Right hindlimb (tissue), 1 donor: ENCODE measurements at regions not wholly inside any gene's neighbourhood (a gene's known extent, or its start where the extent isn't known, plus 50 kb on each side); places are given as distances from the start of the nearest gene placed in this dataset.
"Not testable (repeated sequence)": the region's sequence is repeated elsewhere in the genome, so short reads cannot be mapped to it uniquely, and the experiment has no call there.

ENCODE experiments used
- DNase-seq: peaks from one replicate; pipeline ENCODE4 v3.0.0-alpha.2; 2018

- DNase-seq = no peak
Observed at GRCh38 chr16:77488652-77489051, 53.8 kb upstream of the ADAMTS18 start.

DNA sequence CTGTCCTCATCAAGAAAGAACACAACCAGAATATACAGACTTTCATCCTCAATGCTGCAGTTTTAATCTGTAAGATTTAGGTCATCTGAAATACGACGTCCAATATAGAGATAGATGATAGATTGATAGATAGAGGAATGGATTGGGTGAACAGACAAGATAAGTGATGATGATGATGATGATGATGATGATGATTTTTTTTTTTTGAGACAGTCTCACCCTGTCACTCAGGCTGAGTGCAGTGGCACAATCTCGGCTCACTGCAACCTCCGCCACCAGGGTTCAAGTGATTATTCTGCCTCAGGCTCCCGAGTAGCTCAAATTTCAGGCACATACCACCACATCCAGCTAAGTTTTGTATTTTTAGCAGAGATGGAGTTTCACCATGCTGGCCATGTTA lies 56.3 kb upstream of the ADAMTS18 start:
- DNase-seq = no peak

DNA sequence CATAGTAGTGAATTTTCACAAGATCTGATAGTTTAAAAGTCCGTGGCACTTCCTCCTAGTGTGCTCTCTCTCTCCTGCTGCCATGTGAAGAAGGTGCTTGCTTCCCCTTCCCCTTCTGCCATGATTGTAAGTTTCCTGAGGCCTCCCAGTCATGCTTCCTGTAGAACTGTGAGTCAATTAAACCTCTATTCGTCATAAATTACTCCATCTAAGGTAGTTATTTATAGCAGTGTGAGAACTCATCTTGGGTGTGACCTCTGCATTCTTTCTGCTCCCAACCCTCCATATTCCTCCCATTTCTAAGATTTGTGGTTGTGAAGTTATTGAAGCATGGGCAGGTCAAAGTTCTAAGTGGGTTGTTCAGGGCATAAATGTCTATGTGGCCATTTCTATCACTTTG lies 62.1 kb upstream of the ADAMTS18 start:
- no peak for DNase-seq

DNA sequence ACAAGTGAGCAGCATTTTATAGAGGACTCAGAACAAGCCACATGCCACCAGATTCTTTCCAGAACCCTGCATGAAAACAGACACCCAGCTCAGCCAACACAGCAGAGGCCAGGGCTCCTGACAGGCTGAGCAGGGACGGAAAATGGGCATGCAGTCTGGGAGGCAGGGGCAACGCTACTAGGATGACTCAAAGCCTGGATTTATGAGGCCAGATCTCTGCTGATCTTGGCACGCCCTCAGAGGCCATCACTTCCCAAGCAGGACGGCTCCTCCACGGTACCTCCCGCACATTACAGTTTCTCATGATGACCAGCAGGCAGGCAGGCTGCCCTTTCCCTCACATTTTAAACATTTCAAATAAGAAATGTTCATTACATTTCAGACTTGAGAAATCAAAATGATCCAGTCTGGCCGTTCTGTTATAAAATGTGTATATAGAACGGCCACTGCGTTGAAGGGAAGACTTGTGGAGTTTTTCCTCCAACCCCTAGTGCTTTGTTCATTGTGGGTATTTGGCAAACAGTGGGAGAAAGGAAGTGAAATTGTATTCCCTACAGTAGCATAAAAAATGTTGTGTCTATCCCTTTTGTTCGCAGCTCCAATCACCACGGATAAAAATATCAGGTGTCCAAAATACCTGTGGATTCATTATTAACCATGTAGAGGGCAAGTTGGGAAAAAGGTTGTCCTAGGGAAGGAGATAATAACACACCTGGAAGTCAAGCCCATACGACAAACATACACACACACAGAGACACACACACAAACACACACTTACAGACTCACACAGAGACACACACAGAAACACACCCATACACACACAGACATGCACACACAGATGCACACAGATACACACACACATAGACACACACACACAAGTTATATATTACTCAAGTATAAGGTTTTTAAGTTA lies 64.8 kb upstream of the ADAMTS18 start:
- DNase-seq = peak; percentile 45

DNA sequence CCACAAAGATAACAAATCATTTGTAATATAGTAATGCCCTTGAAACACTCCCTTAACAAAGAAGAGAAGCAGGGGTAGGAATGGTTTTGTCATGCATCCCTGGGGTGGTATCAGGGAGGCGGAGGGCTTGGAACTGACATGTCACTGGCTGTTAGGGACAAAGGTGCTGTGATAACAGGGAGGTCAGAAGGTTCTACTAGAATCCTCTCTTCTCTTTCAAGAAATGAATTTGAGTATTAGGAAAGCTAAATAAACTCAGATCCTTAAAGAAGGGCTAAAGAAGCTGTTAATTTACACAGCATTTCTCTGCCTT lies 65.4 kb upstream of the ADAMTS18 start:
- DNase-seq = no peak

DNA sequence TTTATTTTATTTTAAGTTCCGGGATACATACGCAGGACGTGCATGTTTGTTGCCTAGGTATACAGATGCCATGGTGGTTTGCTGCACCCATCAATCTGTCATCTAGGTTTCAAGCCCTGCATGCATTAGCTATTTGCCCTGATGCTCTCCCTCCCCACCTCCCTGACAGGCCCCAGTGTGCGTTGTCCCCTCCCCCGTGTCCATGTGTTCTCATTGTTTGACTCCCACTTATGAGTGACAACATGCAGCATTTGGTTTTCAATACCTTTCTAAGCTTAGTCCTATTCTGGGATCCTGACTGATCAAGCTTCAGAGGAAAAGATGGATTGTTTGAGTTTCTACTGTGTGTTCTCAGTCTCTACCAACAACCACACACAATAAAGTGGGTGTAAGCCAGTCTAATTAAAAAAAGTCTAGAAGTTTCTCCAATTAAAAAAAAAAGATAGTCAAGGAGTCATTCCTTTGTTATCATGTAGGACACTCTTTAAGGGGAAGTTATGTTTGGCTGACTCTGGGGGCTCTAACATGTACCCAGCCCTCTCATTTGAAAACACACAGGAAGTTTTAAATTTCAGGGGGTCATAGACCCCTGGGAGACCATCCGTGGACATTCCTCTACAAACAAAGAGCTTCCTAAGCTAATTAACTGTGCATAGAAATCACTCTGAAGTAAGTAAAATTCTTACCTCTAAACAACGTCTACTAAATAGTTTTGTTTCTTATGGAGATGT lies 66.3 kb upstream of the ADAMTS18 start:
- no peak for DNase-seq

GRCh38 chr16:77502448-77502847 lies 67.6 kb upstream of the ADAMTS18 start:
- no peak for DNase-seq

DNA sequence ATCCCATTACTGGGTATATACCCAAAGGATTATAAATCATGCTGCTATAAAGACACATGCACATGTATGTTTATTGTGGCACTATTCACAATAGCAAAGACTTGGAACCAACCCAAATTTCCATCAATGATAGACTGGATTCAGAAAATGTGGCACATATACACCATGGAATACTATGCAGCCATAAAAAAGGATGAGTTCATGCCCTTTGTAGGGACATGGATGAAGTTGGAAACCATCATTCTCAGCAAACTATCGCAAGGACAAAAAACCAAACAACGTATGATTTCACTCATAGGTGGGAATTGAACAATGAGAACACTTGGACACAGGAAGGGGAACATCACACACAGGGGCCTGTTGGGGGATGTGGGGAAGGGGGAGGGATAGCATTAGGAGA lies 71.7 kb upstream of the ADAMTS18 start:
- DNase-seq = not testable (repeated sequence)

- DNase-seq = no peak
Observed at GRCh38 chr16:77509051-77509450, 74.2 kb upstream of the ADAMTS18 start.

DNA sequence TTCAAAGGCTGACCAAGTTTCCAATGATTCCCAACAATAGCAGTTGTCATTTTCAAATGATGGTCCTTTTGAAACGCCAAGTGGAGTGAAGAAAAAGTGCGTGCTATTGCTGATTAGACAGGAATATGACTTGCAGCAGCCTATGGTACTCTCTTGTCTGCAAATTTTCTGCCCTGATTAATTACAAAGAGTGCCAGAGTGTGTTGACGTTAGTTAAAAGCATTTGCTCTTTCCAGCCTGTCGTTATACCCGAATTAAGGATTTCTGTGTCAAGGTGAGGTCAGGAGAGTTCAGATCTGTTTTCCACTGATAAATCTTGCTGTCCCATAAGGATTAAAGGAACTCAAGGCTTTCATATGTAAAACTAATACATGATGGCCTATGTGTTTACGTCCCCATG lies 75.0 kb upstream of the ADAMTS18 start:
- DNase-seq = no peak

DNA sequence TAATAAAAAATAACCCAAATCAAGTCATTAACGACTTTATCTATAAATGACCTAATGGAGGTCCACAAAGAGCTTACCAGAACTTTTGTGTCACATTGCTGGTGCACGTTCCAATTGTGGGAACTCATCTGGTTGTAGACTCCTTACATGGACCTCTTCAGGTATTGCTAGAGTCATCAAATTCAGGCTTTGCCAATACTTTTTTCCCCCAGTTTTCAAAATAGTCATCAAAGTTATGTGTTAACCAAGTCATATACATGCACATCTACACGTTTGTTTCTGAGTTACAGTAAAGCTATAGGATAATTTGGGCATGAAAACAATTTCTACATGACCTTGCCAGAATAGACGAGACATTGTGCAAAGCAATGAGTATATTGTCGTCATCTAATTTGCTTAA lies 76.2 kb upstream of the ADAMTS18 start:
- DNase-seq = no peak

GRCh38 chr16:77514500-77515220 lies 79.8 kb upstream of the ADAMTS18 start:
- DNase-seq = no peak

- DNase-seq = not testable (repeated sequence)
Observed at GRCh38 chr16:77525226-77525625, 90.4 kb upstream of the ADAMTS18 start.

DNA sequence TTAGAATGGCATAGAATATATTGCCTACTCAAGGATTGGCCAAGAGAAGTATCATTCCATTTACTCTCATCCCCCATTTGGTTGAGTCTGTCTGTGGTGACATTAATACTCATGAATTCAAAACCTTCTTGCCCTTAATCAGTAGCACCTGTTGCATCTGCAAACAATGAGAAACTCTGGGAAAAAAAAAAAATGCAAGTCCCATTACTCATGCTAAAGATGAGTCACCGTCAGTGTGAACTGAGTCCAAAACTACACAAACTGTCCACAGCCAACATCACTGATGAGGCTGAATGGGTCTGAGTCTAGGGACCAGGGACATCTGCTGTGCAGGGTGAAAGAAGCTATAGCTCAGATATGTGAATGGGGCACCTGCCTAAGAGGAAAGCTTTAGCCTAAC lies 96.9 kb upstream of the ADAMTS18 start:
- DNase-seq = no peak

DNA sequence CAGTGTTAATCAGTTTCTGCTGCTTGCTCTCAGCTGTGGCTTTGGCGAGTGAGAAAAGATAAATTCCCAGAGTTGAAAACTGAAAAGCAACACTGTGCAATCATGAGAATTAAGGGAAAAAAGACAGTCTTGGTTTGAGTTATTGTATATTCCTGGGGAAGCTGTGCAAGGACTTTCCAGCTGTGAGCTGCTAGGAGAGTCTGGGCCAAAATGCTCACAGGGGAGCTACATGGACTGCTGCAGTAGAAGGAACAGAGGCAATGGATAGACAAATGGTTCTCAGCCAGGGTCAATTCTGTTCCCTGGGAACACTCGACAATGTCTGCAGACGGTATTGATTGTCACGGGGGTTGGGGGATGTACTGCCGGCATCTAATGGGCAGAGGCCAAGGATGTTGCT lies 102.0 kb upstream of the ADAMTS18 start:
- peak; percentile 72 for DNase-seq

- DNase-seq = no peak
Observed at GRCh38 chr16:77539421-77540034, 104.7 kb upstream of the ADAMTS18 start.

DNA sequence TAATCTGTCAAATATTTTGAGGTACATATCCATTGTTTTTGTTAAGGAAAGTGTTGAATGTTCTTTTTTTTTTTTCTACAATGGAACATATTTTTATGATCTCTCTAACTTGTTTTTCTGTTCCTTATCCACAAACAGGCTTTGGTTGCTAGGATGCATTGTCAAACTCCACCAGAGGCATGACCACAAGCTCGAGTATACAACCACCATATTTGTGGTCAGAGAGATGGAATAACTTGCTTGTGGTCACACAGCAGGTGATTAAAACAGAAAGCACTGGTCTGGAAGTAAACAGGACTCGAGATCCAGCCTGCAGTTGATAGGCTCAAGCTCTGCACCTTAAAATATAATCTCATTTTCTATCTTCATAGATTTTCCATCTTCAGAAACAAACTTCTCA lies 105.8 kb upstream of the ADAMTS18 start:
- no peak for DNase-seq

DNA sequence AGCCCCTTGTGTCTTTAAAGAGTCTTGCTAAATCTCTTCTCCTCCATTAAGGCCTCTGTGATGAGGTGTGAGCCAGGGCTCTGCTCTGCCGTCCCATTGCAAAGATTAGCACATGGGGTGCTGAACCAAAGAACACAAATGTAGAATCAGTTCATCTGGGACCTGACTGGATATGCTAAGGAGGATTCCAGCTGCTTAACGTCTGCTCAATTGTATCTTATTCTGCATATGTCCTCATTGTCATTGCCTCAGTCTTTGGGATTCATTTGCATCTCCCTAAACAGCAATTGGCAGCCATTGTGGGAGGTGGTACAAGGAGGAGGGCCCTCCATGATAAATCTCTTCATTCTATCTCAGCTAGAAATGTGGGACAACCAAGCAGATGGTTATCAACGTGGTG lies 106.3 kb upstream of the ADAMTS18 start:
- no peak for DNase-seq

GRCh38 chr16:77548151-77548550 lies 113.3 kb upstream of the ADAMTS18 start:
- DNase-seq = no peak

GRCh38 chr16:77548766-77549165 lies 113.9 kb upstream of the ADAMTS18 start:
- DNase-seq = no peak

DNA sequence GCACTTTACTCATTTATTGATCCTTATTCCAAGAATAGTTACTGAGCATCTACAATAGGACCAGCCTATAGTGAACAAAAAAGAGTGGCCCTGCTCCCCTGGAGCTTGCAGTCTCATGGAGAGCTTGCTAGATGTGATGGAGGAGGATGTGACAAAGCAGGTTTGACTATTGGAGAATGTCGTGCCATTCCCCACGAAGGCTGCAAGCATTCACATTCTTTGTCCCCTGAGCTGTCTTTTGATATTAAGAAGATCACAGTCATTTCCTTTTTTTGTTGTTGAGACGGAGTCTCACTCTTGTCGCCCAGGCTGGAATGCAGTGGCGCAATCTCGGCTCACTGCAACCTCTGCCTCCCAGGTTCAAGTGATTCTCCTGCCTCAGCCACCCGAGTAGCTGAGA lies 115.0 kb upstream of the ADAMTS18 start:
- DNase-seq = no peak

DNA sequence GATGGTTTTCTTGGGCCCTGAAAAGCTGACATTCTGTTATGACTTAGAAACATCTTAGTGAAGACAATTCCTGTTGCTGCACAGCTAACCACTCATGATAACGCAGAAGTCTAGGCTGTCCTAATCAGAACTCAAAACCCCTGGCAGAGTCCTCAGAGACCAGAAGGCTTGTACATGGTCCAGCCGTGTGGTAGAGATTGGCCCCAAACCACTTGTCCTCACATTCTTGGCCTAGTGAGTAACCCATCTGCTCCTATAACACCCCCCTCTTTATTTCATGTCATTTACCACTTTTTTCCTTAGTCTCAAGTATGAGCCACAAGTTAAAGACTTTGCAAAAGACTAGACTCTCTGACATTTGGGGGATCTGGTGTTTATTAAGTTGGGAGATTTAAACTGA lies 116.5 kb upstream of the ADAMTS18 start:
- DNase-seq = no peak

DNA sequence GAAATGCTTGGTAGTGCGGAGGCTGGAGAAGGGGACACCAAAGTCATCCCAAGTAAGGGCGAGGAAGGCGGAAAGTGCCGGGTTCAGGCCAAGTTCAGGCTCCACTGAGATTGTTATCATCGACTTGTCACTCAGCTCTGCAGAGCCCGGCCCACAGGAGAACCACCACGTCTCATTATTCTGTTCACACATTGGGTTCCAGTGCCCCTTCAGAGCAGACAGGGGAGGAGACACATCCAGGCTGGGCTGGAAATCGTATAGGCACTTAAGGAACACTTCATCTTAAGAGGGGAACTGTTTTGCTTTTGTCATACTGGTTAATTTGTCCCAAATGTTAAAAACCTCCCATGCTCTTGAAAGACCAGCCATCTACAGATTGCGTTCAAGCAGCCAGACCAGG lies 118.3 kb upstream of the ADAMTS18 start:
- DNase-seq = no peak
